Fibroblast of skin of right biceps (primary cell): ENCODE measurements at regions not wholly inside any gene's neighbourhood (a gene's known extent, or its start where the extent isn't known, plus 50 kb on each side); places are given as distances from the start of the nearest gene placed in this dataset.
A peak's percentile ranks its signal among the peaks of the same experiment; 100 is the strongest.

Source experiments
- DNase-seq: peaks from one replicate; pipeline ENCODE4 v3.0.0-alpha.2; 2013

DNA sequence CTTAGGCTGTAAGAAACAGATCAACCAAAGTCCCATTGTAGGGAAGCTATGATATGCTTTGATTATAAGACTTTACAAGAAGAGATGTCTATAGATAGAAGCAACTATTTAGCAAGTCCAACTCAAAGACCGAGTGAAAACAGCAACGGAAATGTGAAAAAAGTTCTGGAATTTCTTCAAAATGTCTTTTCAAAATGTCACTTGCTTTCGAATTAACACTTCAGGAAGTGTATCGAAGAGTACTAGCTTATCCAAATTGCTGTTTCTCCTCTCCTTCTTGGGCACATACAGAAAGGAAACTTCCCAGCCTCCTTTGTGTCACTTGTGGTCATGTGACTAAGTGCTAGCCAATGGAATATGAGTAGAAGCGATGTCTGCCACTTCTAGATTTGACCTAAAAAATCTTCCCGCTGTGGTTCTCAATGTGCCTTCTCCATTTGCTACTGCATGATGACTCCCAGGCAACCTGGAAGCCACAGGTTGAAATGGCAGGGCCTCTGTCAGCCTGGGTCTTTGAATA lies 89.9 kb downstream of the TSEN15 start:
- no peak for DNase-seq

DNA sequence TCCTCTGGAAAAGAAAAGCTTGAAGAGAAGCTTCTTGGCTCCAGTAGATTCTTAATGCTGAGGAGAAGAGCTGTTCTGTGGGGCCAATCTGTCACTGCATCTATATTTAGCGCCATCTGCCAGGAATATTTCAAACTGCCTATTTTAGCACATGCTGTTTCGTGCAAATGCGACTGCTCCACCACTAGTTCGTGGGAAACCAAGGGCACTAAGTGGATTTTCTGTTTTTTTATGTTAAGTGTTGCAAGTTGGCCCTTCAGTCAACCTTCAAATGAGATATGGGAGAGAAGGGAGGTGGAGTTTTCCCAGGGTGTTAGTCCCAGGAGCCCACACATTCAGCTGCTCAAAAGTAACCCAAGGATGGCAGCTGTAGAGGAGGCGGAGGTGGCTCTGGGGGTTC lies 91.9 kb downstream of the TSEN15 start:
- peak; percentile 52 for DNase-seq

DNA sequence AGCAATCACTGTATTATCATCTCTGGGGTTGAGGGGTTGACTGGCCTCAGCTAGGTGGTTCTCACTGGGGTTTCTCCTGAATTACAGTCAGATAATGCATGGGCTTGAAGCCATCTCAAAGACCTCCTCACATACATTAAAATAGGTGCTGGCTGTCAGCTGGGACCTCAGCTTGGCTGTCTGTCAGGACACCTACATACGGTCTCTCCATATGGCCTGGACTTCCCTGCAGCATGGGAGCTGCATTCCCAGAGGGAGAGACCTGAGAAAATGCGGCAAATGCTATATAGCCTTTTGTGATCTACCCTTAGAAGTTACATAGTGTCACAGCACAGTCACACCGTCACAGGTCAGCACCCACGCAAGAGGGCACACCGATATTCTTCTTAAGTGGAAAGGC lies 93.6 kb downstream of the TSEN15 start:
- DNase-seq: no peak

DNA sequence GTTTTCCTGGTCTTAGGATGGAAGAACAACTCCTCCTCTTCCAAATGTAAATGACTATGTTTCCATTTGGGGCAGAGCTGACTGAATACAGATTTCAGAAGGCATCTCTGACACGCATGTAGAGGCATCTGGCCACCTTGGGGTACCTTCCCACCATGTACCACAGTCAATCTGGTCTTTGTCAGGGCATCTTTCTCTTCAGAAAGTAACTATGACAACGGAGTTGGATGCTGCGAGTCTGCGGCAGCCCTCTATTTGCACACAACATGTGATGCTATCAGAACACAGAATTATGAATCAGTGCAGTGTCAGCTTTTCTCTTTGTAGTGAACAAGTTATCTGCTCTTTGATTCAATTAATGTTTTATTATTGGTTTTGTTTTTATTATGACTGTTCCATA lies 94.7 kb downstream of the TSEN15 start:
- no peak for DNase-seq

DNA sequence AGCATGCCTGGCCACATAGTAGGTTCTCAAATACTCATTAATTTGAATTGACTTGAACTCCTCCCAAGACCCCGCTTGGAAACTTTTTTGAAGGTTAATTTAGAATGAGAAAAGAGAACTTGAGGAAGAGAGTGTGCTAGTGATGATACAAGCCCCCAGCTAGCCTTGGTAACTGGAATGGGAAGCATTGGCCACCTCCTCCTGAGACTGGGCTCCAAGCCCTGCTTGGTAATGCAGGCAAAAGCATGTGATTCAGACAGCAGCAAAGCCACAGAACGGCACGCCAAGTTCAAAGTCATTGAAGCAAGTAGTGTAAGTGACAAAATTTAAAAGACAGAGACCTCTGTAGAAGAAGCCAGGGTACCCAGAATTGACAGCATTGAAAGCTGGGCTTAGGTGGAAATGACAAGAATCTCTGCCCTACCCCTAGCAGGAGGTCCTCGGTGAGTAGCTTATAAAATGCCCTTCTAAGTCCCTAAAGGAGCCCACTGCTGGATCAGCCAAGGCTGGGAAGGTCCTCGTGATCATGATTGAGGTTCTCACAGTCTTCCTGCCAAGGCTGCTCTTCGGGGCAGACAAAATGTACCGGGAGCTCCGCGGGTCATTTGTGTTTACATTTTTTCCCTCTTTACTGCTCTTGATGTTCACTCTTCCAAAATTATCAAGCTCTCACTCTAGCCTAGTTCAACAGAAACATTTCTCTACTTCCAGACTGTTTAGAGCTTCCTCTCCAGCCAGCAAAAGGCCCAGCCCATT lies 99.4 kb downstream of the TSEN15 start:
- peak; percentile 57 for DNase-seq

DNA sequence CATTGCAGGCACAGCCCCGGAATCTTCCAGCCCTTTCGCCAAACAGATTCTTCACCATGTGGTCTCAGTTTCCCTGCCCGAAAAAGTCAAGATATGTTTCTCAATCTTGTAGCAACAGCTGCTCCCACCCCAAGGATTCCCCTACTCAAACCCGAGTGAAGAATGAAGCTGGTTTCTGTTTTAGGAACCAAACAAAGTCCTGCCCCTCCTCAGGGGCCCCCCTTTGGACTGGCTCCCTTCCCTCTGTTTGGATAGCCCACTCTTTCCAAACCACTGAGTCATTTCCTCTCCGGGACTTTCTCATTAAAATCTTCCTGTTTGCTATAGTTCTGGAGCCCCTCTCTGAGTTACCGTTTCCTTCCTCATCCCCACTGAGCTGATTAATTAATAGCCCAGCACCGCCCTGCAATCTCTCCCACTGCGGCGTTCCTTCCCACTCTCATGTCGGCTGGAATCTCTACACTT lies 100.9 kb downstream of the TSEN15 start:
- DNase-seq: peak; percentile 68

DNA sequence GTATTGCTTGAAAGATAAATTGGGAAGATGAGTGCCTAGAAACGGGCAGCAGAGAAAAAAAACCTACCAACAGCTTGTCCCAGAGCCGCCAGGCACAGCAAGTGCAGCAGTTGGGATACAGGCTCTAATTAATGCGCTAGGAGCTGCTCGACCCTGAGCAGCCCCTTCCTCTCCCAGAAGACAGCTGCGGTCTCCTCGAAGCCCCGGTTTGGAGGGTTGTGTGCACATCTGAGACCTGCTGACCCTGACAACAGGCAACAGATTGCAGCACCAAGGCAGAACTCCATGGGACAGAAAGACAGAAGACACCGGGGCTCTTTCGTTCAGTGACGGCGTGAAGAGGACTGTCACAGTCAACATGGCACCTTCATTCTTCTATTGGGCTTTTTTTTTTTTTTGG lies 101.4 kb downstream of the TSEN15 start:
- DNase-seq: no peak

DNA sequence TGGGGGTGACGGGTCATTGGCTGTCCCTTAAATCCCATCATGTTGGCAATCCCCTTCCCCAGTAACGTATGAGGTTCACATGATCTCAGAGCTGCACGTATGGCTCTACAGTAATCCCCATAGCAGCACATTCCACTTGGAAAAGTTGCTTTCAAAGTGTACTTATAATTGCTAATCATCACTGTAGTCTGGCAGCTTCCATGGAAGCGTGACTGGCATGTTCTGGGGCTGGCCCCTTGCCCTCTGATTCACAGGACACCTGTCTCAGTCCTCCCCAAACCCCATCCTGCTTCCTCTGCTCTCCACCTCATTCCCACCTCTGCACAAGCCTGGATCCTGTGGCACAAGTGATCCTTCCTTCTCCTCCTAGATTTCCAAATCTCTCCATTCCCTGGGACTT lies 102.2 kb downstream of the TSEN15 start:
- no peak for DNase-seq

DNA sequence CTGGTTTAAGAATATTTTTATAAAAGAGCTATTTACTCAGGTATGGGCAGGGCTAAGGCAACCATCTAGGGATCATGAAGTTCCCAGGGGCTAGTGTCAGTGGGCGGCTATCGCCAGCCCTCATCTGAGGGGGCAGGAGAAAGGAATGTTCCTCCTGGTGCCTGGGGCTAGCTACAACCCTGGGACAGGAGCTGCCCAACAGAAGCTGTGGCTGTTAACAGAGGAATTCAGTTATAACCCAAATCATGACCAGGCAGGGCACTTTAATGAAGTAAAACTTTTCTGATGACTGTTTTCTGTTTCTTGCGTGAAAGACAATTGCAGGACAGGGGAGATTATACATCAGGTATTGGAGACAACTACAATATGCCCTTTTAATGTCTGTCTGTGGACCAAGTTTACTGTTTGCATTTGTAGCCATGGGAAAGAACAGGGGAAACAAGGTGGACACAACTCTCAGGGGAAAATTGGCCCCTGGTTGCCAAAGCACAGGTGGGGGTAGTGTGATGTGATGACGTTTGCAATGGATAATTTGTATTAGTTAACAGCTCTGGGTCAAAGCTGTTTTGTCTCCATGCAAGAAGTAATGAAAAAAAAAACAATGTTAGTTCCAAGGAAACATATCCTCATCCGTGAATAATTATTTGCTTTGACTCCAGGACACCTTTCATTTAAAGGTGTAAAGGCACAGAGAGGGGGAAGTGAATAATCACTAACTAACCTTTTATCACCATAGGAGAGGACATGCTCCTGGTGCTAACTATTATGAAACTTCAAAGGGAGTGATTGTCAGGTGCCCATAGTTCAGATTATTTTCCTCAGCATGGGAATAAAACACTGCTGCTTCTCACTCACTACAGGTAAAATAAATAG lies 105.2 kb downstream of the TSEN15 start:
- DNase-seq: no peak

DNA sequence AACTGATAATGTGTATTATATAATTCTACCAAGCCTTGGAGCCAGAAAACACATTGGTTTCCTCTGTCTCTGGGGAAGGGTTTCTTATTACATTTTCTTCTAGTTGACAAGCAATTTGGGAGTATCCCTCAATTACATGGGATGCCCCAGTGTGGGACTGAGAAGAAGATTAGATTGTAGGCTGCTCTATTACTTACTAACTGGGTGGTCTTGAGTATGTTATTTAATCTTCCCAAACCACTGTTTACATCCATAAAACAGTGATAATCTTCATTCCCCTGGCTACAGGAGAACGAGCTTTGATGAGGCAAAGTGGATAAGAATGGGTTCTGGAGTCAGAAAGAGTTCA lies 105.8 kb downstream of the TSEN15 start:
- DNase-seq: no peak

DNA sequence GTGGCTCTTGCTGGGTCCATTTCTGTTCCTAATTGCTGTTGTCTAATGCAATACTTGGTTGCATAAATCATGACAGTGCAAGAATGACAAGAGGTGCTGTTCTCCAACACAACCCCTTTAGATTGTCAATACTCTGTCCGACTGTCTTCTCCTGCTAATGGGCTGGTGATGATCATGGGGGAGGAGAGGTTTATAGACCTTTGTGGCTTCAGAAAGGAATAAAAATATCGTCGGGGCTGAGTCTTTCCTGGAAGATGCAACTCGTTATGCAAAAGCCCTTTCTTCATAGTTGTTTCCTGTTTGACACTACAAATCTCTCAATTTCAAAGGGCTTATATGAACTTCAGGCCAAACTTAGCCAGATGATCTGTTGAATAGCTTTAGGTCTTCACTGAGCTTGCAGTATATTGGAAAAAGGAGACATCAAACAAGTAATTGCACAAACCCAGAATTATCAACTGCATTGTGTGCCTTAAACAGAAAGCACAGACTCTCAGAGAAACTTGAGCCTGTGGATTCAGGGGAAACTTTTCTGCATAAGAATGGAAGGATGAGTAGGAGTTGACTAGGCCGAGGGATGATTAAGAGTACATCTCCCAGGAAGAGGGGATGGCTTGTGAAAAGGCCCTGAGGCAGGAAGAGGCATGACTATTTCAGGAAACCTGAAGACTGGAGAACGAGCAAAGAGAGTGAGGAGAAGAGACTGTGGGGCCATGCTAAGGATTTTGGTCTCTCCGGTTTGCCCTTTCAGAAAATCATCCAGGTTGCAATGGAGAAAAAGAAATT lies 107.6 kb downstream of the TSEN15 start:
- DNase-seq: no peak

DNA sequence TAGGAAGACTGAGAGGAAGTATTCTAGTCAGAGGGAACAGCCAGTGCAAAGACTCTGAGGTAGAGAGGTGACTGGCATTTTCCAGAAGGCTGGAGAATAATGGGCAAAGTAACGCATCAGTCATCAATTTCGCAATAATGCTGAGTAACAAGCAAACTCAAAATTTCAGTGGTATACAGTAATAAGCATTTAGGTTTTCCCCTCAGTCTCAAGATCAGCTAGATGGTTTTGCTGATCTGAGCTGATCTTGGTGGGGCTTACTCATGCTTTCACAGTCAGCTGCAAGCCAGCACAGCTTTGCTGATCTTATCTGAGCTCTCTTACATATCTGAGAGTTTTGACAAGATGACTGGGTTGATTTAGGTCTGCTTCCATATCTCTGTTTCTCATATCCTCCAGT lies 108.7 kb downstream of the TSEN15 start:
- DNase-seq: peak; percentile 94

DNA sequence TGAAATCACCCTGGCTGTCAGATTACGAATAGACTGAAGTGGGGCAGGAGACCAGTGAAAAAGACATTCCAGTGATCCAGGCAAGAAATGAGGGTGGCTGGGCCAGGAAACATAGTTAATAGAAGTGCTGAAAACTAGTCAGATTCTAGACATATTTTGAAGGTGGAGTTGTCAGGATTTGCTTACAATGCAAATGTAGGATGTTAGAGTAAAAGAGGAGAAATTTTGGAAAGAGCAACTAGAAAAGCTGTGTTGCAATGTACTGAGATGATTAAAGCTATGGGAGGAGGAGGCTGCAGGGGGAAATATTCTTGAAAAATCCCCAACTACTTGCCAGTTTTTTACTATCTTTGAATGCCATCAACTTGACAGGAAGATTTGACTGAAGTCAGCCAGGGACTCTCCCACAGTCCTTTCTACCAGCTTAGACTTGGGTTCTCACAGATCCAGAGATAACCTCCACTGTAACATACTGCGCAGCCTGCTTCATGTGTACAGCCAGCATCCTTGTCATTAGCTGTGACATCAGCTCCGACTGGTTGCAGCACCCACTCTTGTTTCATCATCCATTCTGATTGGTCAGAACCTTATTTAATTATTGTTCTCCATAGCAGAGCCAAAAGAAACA lies 109.7 kb downstream of the TSEN15 start:
- peak; percentile 87 for DNase-seq

DNA sequence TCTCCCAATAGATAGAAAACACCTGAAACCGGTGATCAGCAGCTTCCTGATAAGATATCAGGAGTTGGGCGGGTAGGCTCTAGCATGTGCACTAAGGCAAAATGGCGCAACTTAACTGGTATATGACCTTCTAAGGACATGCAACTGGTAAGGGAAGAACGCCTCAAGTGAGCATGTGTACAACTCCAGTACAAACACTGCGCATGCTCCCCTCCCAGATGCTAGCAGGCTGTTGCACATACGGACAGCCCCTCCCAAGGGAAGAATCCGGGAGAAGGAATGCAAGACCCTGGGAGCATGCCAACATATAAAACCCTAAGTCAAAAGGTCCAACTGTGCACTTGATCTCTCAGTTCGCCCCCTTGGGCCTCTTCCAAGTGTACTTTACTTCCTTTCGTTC lies 110.8 kb downstream of the TSEN15 start:
- peak; percentile 22 for DNase-seq

DNA sequence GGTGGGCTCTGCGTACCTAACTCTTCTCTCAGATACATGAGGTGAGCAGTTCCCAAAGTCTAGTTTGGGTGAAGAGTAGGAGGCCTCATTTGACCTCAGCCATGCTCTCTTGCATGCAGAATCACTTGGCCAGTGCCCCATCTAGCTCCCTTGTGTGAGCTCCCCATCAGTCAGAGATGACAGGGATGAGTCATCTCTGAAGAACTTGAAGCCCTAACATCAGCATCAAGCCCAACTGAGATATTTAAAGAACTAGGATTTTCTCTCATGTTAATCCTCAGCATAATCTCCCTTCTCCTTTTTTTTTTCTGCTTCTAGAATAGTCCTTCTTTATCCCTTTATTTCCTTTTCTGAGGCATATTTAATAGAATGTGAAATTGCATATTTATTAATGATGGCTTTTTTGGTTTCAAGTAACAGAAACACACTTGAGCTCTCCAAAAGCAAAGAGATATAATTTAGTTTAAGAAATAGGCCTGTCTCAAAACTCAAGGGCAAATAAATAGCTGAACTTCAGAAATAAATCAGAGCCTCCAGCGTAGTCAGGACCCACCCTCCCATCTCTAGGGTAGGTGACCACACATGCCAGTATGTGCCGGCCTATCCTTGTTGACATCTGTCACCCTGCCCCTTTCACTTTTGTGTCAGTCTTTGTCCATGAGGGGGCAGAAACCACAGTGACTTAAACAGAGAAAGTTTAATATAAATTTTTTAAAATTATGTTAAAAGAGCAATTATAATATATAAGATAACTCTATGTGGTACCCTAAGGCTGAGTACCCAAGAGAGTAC lies 112.3 kb downstream of the TSEN15 start:
- DNase-seq: peak; percentile 93

DNA sequence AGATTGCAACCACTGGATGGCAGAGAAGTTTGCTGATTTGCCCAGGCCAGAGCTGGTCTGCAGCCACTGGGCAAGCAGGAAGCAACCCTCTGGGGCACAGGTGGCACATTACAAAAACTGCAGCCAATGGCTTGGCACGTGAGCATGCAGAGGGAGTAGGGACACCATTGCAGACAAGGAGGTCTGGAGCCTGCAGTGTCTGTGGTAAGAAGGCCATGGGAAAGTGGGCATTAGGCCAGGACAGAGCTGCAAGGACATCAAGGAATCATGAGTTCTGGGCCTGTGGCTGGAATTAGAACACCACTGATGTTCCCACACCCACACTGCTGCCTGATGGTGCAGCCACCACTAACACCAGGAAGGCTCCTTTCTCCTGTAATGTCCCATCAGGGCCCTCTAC lies 113.0 kb downstream of the TSEN15 start:
- peak; percentile 24 for DNase-seq

DNA sequence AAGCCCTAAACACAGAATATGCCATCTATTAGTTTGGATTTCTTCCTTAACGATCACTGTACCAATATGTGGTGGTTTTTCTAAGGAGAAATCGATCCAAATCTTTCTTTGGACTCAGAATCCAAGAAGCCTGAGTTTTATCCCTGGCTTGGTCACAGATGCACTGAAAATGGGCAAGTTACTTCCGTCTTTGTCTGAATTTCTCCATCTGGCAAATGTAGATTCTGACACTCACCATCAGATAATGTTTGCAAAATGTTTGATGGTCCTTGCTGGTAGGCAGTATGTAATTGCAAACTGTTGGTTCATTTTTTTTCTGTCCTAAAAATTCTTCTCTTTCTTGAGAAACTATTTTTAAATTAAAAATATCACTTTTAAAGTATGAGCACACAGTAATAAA lies 115.0 kb downstream of the TSEN15 start:
- DNase-seq: no peak

DNA sequence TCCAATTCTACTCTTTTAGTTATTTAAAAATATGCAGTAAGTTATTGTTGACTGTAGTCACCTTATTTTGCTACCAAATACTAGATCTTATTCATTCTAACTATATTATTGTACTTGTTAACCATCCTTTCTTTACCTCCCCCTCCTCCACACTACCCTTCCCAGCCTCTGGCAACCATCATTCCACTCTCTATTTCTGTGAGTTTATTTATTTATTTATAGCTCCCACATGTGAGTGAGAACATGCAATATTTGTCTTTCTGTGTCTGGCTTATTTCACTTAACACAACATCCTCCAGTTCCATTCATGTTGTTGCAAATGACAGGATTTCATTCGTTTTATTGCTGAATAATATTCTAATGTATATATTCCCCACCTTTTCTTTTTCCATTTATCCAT lies 115.8 kb downstream of the TSEN15 start:
- DNase-seq: no peak

DNA sequence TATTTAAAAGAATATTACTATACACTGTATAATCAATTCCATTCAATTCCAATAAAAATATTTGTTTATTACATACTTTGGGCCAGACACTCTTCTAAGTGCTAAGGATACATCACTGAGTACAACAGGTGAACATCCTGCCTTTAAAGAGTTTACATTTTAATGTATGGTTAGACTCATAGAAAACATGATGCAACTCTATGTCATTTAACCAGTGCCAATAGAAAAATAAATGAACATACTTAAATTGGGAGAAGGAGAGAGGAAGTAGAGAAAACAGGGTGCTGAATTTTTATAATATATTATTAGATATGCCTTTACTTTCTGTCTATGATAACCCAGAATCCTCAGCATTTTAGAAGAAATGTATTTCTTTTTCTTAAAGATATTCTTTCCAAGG lies 119.2 kb downstream of the TSEN15 start:
- DNase-seq: no peak

DNA sequence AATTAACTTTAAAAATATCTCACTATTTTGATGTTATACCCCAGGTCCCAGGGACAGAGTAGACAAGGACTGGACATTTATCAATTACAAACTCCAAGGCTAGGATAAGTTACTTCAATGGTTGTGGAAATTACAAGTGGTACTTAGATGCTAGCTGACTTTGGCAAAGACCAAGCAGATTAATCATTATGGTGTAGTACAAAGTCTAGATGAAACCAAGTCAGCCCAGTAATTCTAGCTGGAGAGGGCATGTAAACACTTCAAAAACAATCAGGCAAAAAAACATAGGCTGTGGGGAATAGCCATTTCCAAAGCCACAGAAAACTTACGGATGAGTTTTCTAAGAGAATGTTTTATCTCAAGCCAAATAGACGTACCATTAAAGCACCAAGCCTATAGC lies 124.5 kb downstream of the TSEN15 start:
- no peak for DNase-seq

DNA sequence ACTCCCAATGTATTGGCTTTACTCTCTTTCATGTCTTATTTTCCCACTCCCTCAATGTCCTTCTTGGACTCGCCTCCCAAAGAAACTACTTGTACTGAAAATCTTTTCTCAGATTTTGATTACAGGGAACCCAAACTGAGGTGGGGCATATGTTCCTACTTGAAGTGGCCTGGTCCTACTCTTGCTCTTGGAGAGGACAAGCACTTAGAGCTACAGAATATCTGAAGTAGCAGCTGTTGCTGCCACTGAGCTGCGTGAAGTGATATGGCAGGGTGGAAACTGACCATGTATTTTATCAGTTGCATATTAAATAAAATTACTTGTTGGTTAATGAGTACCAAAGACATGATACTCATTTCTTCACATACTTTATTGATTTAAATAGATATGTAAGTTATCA lies 129.5 kb downstream of the TSEN15 start:
- DNase-seq: no peak

DNA sequence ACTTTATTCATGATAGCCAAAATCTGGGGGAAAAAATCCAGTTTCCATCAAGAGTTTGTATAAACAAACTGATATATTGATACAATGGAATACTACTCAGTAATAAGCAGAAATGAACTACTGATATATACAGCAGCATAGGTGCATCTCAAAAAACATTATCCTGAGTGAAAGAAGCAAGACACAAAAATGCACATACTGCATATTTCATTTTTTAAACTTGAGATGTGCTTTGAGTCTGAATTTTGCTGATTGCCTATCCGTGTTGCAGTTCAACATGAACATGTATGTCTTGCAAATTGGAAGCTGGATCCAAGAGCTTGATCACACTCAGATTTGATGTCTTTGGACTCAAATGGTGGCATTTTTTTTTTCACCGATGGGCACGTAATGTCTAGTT lies 132.4 kb downstream of the TSEN15 start:
- DNase-seq: no peak
